H1 (cell line): ENCODE measurements at regions not wholly inside any gene's neighbourhood (a gene's known extent, or its start where the extent isn't known, plus 50 kb on each side); places are given as distances from the start of the nearest gene placed in this dataset.

ENCODE experiments used
- CTCF ChIA-PET: fragments of 300-600 bp; sonication (Branson Sonifier 250); formaldehyde crosslinking; loops from one replicate; lab custom pipeline; 2021; ENCODE audit not compliant: partially characterized antibody; lab: Charles Lee
- POLR2A ChIA-PET: fragments of 300-600 bp; sonication (Branson Sonifier 250); formaldehyde crosslinking; loops from one replicate; lab custom pipeline; 2021; ENCODE audit warnings: inconsistent platforms; ENCODE audit not compliant: partially characterized antibody; lab: Charles Lee
- DNase-seq, 2 experiments: peaks; one replicate each; pipeline versions ENCODE4 v3.0.0 to v3.0.0-alpha.2; 2010 to 2022; ENCODE audit warnings: low spot score in 2 of 2, low read depth in 1 of 2, mixed read lengths in 1 of 2
- FAIRE-seq: peaks from 2 replicates; lab custom pipeline; 2011; peaks lifted over from hg19 to GRCh38; lab: Jason Lieb, UNC
- H2AFZ ChIP-seq: 2 replicates; pipeline ENCODE4 v1.8.1; 2012; ENCODE audit warnings: low read length, inconsistent platforms
- H2AK5ac ChIP-seq: 2 replicates; pipeline ENCODE4 v1.6.1; 2013; ENCODE audit warnings: low read depth, low read length
- H2BK120ac ChIP-seq: replicated peaks from 2 replicates; pipeline ENCODE3; 2013; ENCODE audit warnings: low read depth, low read length, inconsistent platforms
- H2BK12ac ChIP-seq: 2 replicates; pipeline ENCODE4 v1.6.1; 2013; ENCODE audit warnings: low read depth, low read length
- H2BK15ac ChIP-seq: 2 replicates; pipeline ENCODE4 v1.6.1; 2013; ENCODE audit warnings: low read length
- H2BK20ac ChIP-seq: 2 replicates; pipeline ENCODE4 v1.6.1; 2013; ENCODE audit warnings: low read length
- H2BK5ac ChIP-seq: 2 replicates; pipeline ENCODE4 v1.6.1; 2013; ENCODE audit warnings: low read depth, low read length
- H3K14ac ChIP-seq: 2 replicates; pipeline ENCODE4 v1.6.1; 2013; ENCODE audit warnings: inconsistent platforms; ENCODE audit not compliant: insufficient read length
- H3K18ac ChIP-seq: 2 replicates; pipeline ENCODE4 v1.6.1; 2013; ENCODE audit warnings: low read length; ENCODE audit errors: extremely low read depth
- H3K23ac ChIP-seq: 2 replicates; pipeline ENCODE4 v1.6.1; 2013; ENCODE audit warnings: inconsistent platforms; ENCODE audit not compliant: insufficient read length
- H3K23me2 ChIP-seq: 2 replicates; pipeline ENCODE4 v1.6.1; 2013; ENCODE audit warnings: low read depth, low read length
- H3K27ac ChIP-seq: 2 replicates; pipeline ENCODE4 v1.6.1; 2011; ENCODE audit warnings: low read depth, low read length, inconsistent platforms
- H3K27me3 ChIP-seq, 4 experiments: replicated peaks in 1 of 4; 1 replicate in 1 of 4; 2 replicates in 3 of 4; pipeline versions ENCODE4 v1.6.1 to v1.8.1; 2011 to 2013; ENCODE audit warnings: low read length in 3 of 4, mild to moderate bottlenecking in 3 of 4, inconsistent platforms in 2 of 4, mixed read lengths in 2 of 4, moderate library complexity in 1 of 4; ENCODE audit not compliant: control insufficient read depth in 3 of 4, insufficient read depth in 3 of 4; ENCODE audit errors: extremely low read depth in 1 of 4
- H3K36me3 ChIP-seq, 4 experiments: 2 replicates each; pipeline versions ENCODE4 v1.6.1 to v1.8.1; 2011 to 2013; ENCODE audit warnings: mild to moderate bottlenecking in 4 of 4, low read length in 3 of 4, moderate library complexity in 2 of 4, control low read depth in 1 of 4, inconsistent platforms in 1 of 4; ENCODE audit not compliant: insufficient read depth in 4 of 4, control insufficient read depth in 2 of 4
- H3K4ac ChIP-seq: replicated peaks from 2 replicates; pipeline ENCODE3; 2013; ENCODE audit warnings: low read length, low read depth, mixed read lengths, inconsistent platforms; ENCODE audit not compliant: insufficient read length
- H3K4me1 ChIP-seq, 4 experiments: replicated peaks in 1 of 4; 1 replicate in 1 of 4; 2 replicates in 3 of 4; pipeline versions ENCODE4 v1.6.1 to v1.8.1; 2011 to 2013; ENCODE audit warnings: low read length in 3 of 4, inconsistent platforms in 2 of 4, mixed read lengths in 1 of 4; ENCODE audit not compliant: insufficient read depth in 4 of 4, control insufficient read depth in 3 of 4
- H3K4me2 ChIP-seq, 2 experiments: 2 replicates each; pipeline versions ENCODE4 v1.6.1 to v1.8.1; 2011 to 2013; ENCODE audit warnings: low read depth in 2 of 2, low read length in 2 of 2, control low read depth in 1 of 2, inconsistent platforms in 1 of 2, mild to moderate bottlenecking in 1 of 2; ENCODE audit not compliant: insufficient read depth in 1 of 2
- H3K4me3 ChIP-seq, 4 experiments: fragments of 200-600, 300-600 bp in 1 of 4; sonication (generic), shearing (Covaris generic), sonication (Bioruptor Twin) in 1 of 4; 2 replicates each; pipeline versions ENCODE4 v1.5.1 to v1.8.1; 2011 to 2016; ENCODE audit warnings: low read length in 4 of 4, low read depth in 3 of 4, control low read depth in 2 of 4, inconsistent platforms in 2 of 4, mild to moderate bottlenecking in 2 of 4, mixed read lengths in 1 of 4, moderate library complexity in 1 of 4; ENCODE audit not compliant: insufficient read depth in 2 of 4; ENCODE audit errors: extremely low read depth in 1 of 4
- H3K56ac ChIP-seq: replicated peaks from 2 replicates; pipeline ENCODE3; 2013; ENCODE audit warnings: low read depth, mild to moderate bottlenecking, mixed read lengths, low read length, inconsistent platforms; ENCODE audit not compliant: insufficient read length
- H3K79me1 ChIP-seq: 2 replicates; pipeline ENCODE4 v1.6.1; 2013; ENCODE audit warnings: low read depth, low read length, control low read depth
- H3K79me2 ChIP-seq, 2 experiments: 2 replicates each; pipeline versions ENCODE4 v1.6.1 to v1.8.1; 2012 to 2013; ENCODE audit warnings: low read length in 2 of 2, mild to moderate bottlenecking in 2 of 2, inconsistent platforms in 1 of 2; ENCODE audit not compliant: insufficient read depth in 2 of 2, control insufficient read depth in 1 of 2
- H3K9ac ChIP-seq, 4 experiments: replicated peaks in 1 of 4; 1 replicate in 1 of 4; 2 replicates in 3 of 4; pipeline versions ENCODE4 v1.6.1 to v1.8.1; 2011 to 2013; ENCODE audit warnings: low read depth in 3 of 4, low read length in 3 of 4, control low read depth in 2 of 4, mild to moderate bottlenecking in 2 of 4, moderate library complexity in 2 of 4, inconsistent platforms in 1 of 4; ENCODE audit errors: extremely low read depth in 1 of 4
- H3K9me3 ChIP-seq, 2 experiments: 2 replicates each; pipeline versions ENCODE4 v1.6.1 to v1.8.1; 2012 to 2013; ENCODE audit warnings: mild to moderate bottlenecking in 2 of 2, moderate library complexity in 2 of 2, control low read depth in 1 of 2, inconsistent platforms in 1 of 2, low read depth in 1 of 2, low read length in 1 of 2, mixed read lengths in 1 of 2; ENCODE audit not compliant: insufficient read depth in 2 of 2
- H4K20me1 ChIP-seq, 2 experiments: replicated peaks in 1 of 2; 2 replicates each; pipeline versions ENCODE3 to v1.8.1; 2011 to 2013; ENCODE audit warnings: inconsistent platforms in 2 of 2, low read length in 2 of 2, mild to moderate bottlenecking in 1 of 2; ENCODE audit not compliant: insufficient read depth in 2 of 2, control insufficient read depth in 1 of 2
- H4K5ac ChIP-seq: 2 replicates; pipeline ENCODE4 v1.6.1; 2013; ENCODE audit warnings: low read length, low read depth, mixed read lengths, inconsistent platforms; ENCODE audit not compliant: insufficient read length
- H4K8ac ChIP-seq: 2 replicates; pipeline ENCODE4 v1.8.0; 2013; ENCODE audit warnings: mild to moderate bottlenecking, moderate library complexity, low read length, inconsistent platforms; ENCODE audit not compliant: insufficient read depth; ENCODE audit errors: extremely low read depth
- H4K91ac ChIP-seq: replicated peaks from 2 replicates; pipeline ENCODE3; 2013; ENCODE audit warnings: low read length, mixed read lengths, inconsistent platforms; ENCODE audit not compliant: insufficient read length
- ASH2L ChIP-seq: fragments of 200-600, 300-600 bp; sonication (generic); IDR thresholded peaks from one replicate; pipeline ENCODE4 v1.7.1; 2017; ENCODE audit warnings: low read length
- BRCA1 ChIP-seq: IDR thresholded peaks from 2 replicates; pipeline ENCODE4 v1.6.1; 2012; ENCODE audit warnings: low read depth, low read length, improper control_type of control experiment
- CBX8 ChIP-seq: fragments of 300-800, 300-1000 bp; sonication (generic); IDR thresholded peaks from 2 replicates; pipeline ENCODE4 v1.7.1; 2016; ENCODE audit warnings: low read depth, low read length, borderline replicate concordance
- CREB1 ChIP-seq: IDR thresholded peaks from 2 replicates; pipeline ENCODE4 v1.6.1; 2012; ENCODE audit warnings: inconsistent platforms
- JUND ChIP-seq: IDR thresholded peaks from 2 replicates; pipeline ENCODE4 v1.6.1; 2011; ENCODE audit warnings: mild to moderate bottlenecking, improper control_type of control experiment, low read length
- POLR2A ChIP-seq, 2 experiments: IDR thresholded peaks; 1 replicate in 1 of 2; 2 replicates in 1 of 2; pipeline ENCODE4 v1.6.1; 2011; ENCODE audit warnings: low read depth in 2 of 2, low read length in 2 of 2, mild to moderate bottlenecking in 2 of 2; ENCODE audit errors: control extremely low read depth in 1 of 2
- WGBS, 2 experiments: shearing (Covaris generic) in 1 of 2; methylation state at CpG; one replicate each; pipeline versions ENCODE4 v1.1.6 to v1.1.7; 2013 to 2015; ENCODE audit warnings: low lambda C conversion rate in 2 of 2, mixed read lengths in 2 of 2, inconsistent platforms in 1 of 2, low coverage in 1 of 2, missing lambda C conversion rate in 1 of 2; ENCODE audit not compliant: insufficient replicate concordance in 2 of 2, insufficient coverage in 1 of 2, insufficient read length in 1 of 2; ENCODE audit errors: extremely low coverage in 1 of 2, missing lambda C conversion rate in 1 of 2; 5-methylcytosine and 5-hydroxymethylcytosine counted together

DNA sequence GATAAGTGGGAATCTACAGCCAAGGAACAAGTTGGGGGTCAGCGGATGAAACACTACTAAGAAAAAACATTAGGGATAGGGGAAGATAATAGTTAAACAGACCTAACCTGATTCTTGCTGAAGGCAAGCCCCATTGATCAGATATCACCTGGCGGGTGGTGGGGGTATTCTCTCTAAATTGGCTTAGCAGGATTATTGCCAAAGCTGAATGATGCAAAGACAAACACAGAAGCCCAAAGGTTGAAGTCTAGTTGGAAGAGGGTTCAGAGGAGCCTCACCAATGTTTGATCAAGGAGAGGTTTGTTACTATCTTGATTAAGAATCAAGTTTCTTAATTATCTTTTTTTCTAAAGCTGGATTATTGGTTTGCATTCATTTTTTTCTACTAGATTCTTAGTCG, 371.9 kb upstream of the CNTN4 start:
- Histone ChIP-seq H2BK15ac (no peak overlapping the region), H2AK5ac (no peak overlapping the region), H3K36me3 (no peaks in the 10 kb centered on the region), H3K27me3 (no peaks in the 10 kb centered on the region), H2AFZ (no peak overlapping the region), H2BK20ac (no peak overlapping the region), H2BK120ac (no peak overlapping the region), H3K79me2 (no peaks in the 10 kb centered on the region), H2BK5ac (no peak overlapping the region), H3K4ac (no peak overlapping the region), H4K5ac (no peak overlapping the region), H3K4me2 (no peak overlapping the region), H4K91ac (no peak overlapping the region), H3K14ac (no peak overlapping the region), H3K23me2 (no peaks in the 10 kb centered on the region), H3K56ac (no peak overlapping the region), H3K18ac (no peak overlapping the region), H3K9ac (no peak overlapping the region), H4K8ac (no peak overlapping the region), H4K20me1 (no peaks in the 10 kb centered on the region), H3K4me3 (no peak overlapping the region), H3K23ac (no peak overlapping the region), H3K79me1 (no peaks in the 10 kb centered on the region), H3K9me3 (no peaks in the 10 kb centered on the region), H3K4me1 (no peaks in the 10 kb centered on the region), H3K27ac (no peak overlapping the region), H2BK12ac (no peak overlapping the region)
- ChIA-PET CTCF (interaction anchor here (1.0 kb wide), 1 partner anchor 25 kb away, joined by 3 read pairs; no protein-coding TSS in a partner anchor), POLR2A (no interaction called here)
- DNase-seq, result no peak
- FAIRE-seq, result no peak
- no peak for TF ChIP-seq POLR2A (IDR thresholded peaks at IDR 0.05; ENCODE audit: control extremely low read depth in 1 of 2, low read depth in 2 of 2, low read length in 2 of 2)
- no peak for TF ChIP-seq JUND
- TF ChIP-seq CREB1, result no peak
- TF ChIP-seq CBX8, result no peak
- no peak for TF ChIP-seq ASH2L
- no peak for TF ChIP-seq BRCA1
- 87% methylated on average over 3 of the region's 3 CpGs; no CpG with 5 or more reads in 1 of the 2 experiments for WGBS, 2 experiments
